LNCaP clone FGC (cell line): ENCODE measurements at regions not wholly inside any gene's neighbourhood (a gene's known extent, or its start where the extent isn't known, plus 50 kb on each side); places are given as distances from the start of the nearest gene placed in this dataset.

ENCODE experiments used
- DNase-seq: peaks from one replicate; pipeline ENCODE4 v3.0.0-alpha.2; 2011; ENCODE audit warnings: low read depth
- H3K4me3 ChIP-seq: 2 replicates; pipeline ENCODE4 v1.5.1; 2011; ENCODE audit warnings: mild to moderate bottlenecking, low read depth, low read length, control low read depth
- CTCF ChIP-seq: IDR thresholded peaks from 2 replicates; pipeline ENCODE4 v1.5.1; 2012; ENCODE audit warnings: mild to moderate bottlenecking; ENCODE audit not compliant: control insufficient read depth, insufficient read depth; ENCODE audit errors: extremely low read depth

- no peak overlapping the region for H3K4me3 ChIP-seq
- TF ChIP-seq CTCF = no peak
- DNase-seq = no peak
Measured at GRCh38 chr5:106660681-106661080, 1010.1 kb downstream of the EFNA5 start.

- no peak for DNase-seq
- H3K4me3 ChIP-seq = no peak overlapping the region
Measured at GRCh38 chr5:106658150-106658549, 1012.6 kb downstream of the EFNA5 start.

GRCh38 chr5:106656821-106657220 lies 1013.9 kb downstream of the EFNA5 start:
- H3K4me3 ChIP-seq = no peak overlapping the region
- no peak for DNase-seq
- TF ChIP-seq CTCF = no peak

More at GRCh38 chr5:106658150-106658549, 1012.6 kb downstream of the EFNA5 start:
- TF ChIP-seq CTCF = no peak

GRCh38 chr5:106649031-106649430 lies 1021.7 kb downstream of the EFNA5 start:
- no peak for DNase-seq
- no peak for TF ChIP-seq CTCF
- H3K4me3 ChIP-seq = no peak overlapping the region

- DNase-seq = no peak
- TF ChIP-seq CTCF = no peak
- H3K4me3 ChIP-seq = no peak overlapping the region
Measured at GRCh38 chr5:106648401-106648800, 1022.3 kb downstream of the EFNA5 start.

GRCh38 chr5:106646106-106646505 lies 1024.6 kb downstream of the EFNA5 start:
- no peak overlapping the region for H3K4me3 ChIP-seq
- no peak for DNase-seq
- TF ChIP-seq CTCF = no peak

- no peak for DNase-seq
- H3K4me3 ChIP-seq = no peak overlapping the region
- TF ChIP-seq CTCF = no peak
Measured at GRCh38 chr5:106640511-106640910, 1030.2 kb downstream of the EFNA5 start.
